H1 (cell line): ENCODE measurements at regions not wholly inside any gene's neighbourhood (a gene's known extent, or its start where the extent isn't known, plus 50 kb on each side); places are given as distances from the start of the nearest gene placed in this dataset.

Experiments used
- CTCF ChIA-PET: fragments of 300-600 bp; sonication (Branson Sonifier 250); formaldehyde crosslinking; loops from one replicate; lab custom pipeline; 2021; ENCODE audit not compliant: partially characterized antibody; lab: Charles Lee
- POLR2A ChIA-PET: fragments of 300-600 bp; sonication (Branson Sonifier 250); formaldehyde crosslinking; loops from one replicate; lab custom pipeline; 2021; ENCODE audit warnings: inconsistent platforms; ENCODE audit not compliant: partially characterized antibody; lab: Charles Lee
- DNase-seq, 2 experiments: peaks; one replicate each; pipeline versions ENCODE4 v3.0.0 to v3.0.0-alpha.2; 2010 to 2022; ENCODE audit warnings: low spot score in 2 of 2, low read depth in 1 of 2, mixed read lengths in 1 of 2
- FAIRE-seq: peaks from 2 replicates; lab custom pipeline; 2011; peaks lifted over from hg19 to GRCh38; lab: Jason Lieb, UNC
- H2AFZ ChIP-seq: 2 replicates; pipeline ENCODE4 v1.8.1; 2012; ENCODE audit warnings: low read length, inconsistent platforms
- H2AK5ac ChIP-seq: 2 replicates; pipeline ENCODE4 v1.6.1; 2013; ENCODE audit warnings: low read depth, low read length
- H2BK120ac ChIP-seq: replicated peaks from 2 replicates; pipeline ENCODE3; 2013; ENCODE audit warnings: low read depth, low read length, inconsistent platforms
- H2BK12ac ChIP-seq: 2 replicates; pipeline ENCODE4 v1.6.1; 2013; ENCODE audit warnings: low read depth, low read length
- H2BK15ac ChIP-seq: 2 replicates; pipeline ENCODE4 v1.6.1; 2013; ENCODE audit warnings: low read length
- H2BK20ac ChIP-seq: 2 replicates; pipeline ENCODE4 v1.6.1; 2013; ENCODE audit warnings: low read length
- H2BK5ac ChIP-seq: 2 replicates; pipeline ENCODE4 v1.6.1; 2013; ENCODE audit warnings: low read depth, low read length
- H3K14ac ChIP-seq: 2 replicates; pipeline ENCODE4 v1.6.1; 2013; ENCODE audit warnings: inconsistent platforms; ENCODE audit not compliant: insufficient read length
- H3K18ac ChIP-seq: 2 replicates; pipeline ENCODE4 v1.6.1; 2013; ENCODE audit warnings: low read length; ENCODE audit errors: extremely low read depth
- H3K23ac ChIP-seq: 2 replicates; pipeline ENCODE4 v1.6.1; 2013; ENCODE audit warnings: inconsistent platforms; ENCODE audit not compliant: insufficient read length
- H3K23me2 ChIP-seq: 2 replicates; pipeline ENCODE4 v1.6.1; 2013; ENCODE audit warnings: low read depth, low read length
- H3K27ac ChIP-seq: 2 replicates; pipeline ENCODE4 v1.6.1; 2011; ENCODE audit warnings: low read depth, low read length, inconsistent platforms
- H3K27me3 ChIP-seq, 4 experiments: replicated peaks in 1 of 4; 1 replicate in 1 of 4; 2 replicates in 3 of 4; pipeline versions ENCODE4 v1.6.1 to v1.8.1; 2011 to 2013; ENCODE audit warnings: low read length in 3 of 4, mild to moderate bottlenecking in 3 of 4, inconsistent platforms in 2 of 4, mixed read lengths in 2 of 4, moderate library complexity in 1 of 4; ENCODE audit not compliant: control insufficient read depth in 3 of 4, insufficient read depth in 3 of 4; ENCODE audit errors: extremely low read depth in 1 of 4
- H3K36me3 ChIP-seq, 4 experiments: 2 replicates each; pipeline versions ENCODE4 v1.6.1 to v1.8.1; 2011 to 2013; ENCODE audit warnings: mild to moderate bottlenecking in 4 of 4, low read length in 3 of 4, moderate library complexity in 2 of 4, control low read depth in 1 of 4, inconsistent platforms in 1 of 4; ENCODE audit not compliant: insufficient read depth in 4 of 4, control insufficient read depth in 2 of 4
- H3K4ac ChIP-seq: replicated peaks from 2 replicates; pipeline ENCODE3; 2013; ENCODE audit warnings: low read length, low read depth, mixed read lengths, inconsistent platforms; ENCODE audit not compliant: insufficient read length
- H3K4me1 ChIP-seq, 4 experiments: replicated peaks in 1 of 4; 1 replicate in 1 of 4; 2 replicates in 3 of 4; pipeline versions ENCODE4 v1.6.1 to v1.8.1; 2011 to 2013; ENCODE audit warnings: low read length in 3 of 4, inconsistent platforms in 2 of 4, mixed read lengths in 1 of 4; ENCODE audit not compliant: insufficient read depth in 4 of 4, control insufficient read depth in 3 of 4
- H3K4me2 ChIP-seq, 2 experiments: 2 replicates each; pipeline versions ENCODE4 v1.6.1 to v1.8.1; 2011 to 2013; ENCODE audit warnings: low read depth in 2 of 2, low read length in 2 of 2, control low read depth in 1 of 2, inconsistent platforms in 1 of 2, mild to moderate bottlenecking in 1 of 2; ENCODE audit not compliant: insufficient read depth in 1 of 2
- H3K4me3 ChIP-seq, 4 experiments: fragments of 200-600, 300-600 bp in 1 of 4; sonication (generic), shearing (Covaris generic), sonication (Bioruptor Twin) in 1 of 4; 2 replicates each; pipeline versions ENCODE4 v1.5.1 to v1.8.1; 2011 to 2016; ENCODE audit warnings: low read length in 4 of 4, low read depth in 3 of 4, control low read depth in 2 of 4, inconsistent platforms in 2 of 4, mild to moderate bottlenecking in 2 of 4, mixed read lengths in 1 of 4, moderate library complexity in 1 of 4; ENCODE audit not compliant: insufficient read depth in 2 of 4; ENCODE audit errors: extremely low read depth in 1 of 4
- H3K56ac ChIP-seq: replicated peaks from 2 replicates; pipeline ENCODE3; 2013; ENCODE audit warnings: low read depth, mild to moderate bottlenecking, mixed read lengths, low read length, inconsistent platforms; ENCODE audit not compliant: insufficient read length
- H3K79me1 ChIP-seq: 2 replicates; pipeline ENCODE4 v1.6.1; 2013; ENCODE audit warnings: low read depth, low read length, control low read depth
- H3K79me2 ChIP-seq, 2 experiments: 2 replicates each; pipeline versions ENCODE4 v1.6.1 to v1.8.1; 2012 to 2013; ENCODE audit warnings: low read length in 2 of 2, mild to moderate bottlenecking in 2 of 2, inconsistent platforms in 1 of 2; ENCODE audit not compliant: insufficient read depth in 2 of 2, control insufficient read depth in 1 of 2
- H3K9ac ChIP-seq, 4 experiments: replicated peaks in 1 of 4; 1 replicate in 1 of 4; 2 replicates in 3 of 4; pipeline versions ENCODE4 v1.6.1 to v1.8.1; 2011 to 2013; ENCODE audit warnings: low read depth in 3 of 4, low read length in 3 of 4, control low read depth in 2 of 4, mild to moderate bottlenecking in 2 of 4, moderate library complexity in 2 of 4, inconsistent platforms in 1 of 4; ENCODE audit errors: extremely low read depth in 1 of 4
- H3K9me3 ChIP-seq, 2 experiments: 2 replicates each; pipeline versions ENCODE4 v1.6.1 to v1.8.1; 2012 to 2013; ENCODE audit warnings: mild to moderate bottlenecking in 2 of 2, moderate library complexity in 2 of 2, control low read depth in 1 of 2, inconsistent platforms in 1 of 2, low read depth in 1 of 2, low read length in 1 of 2, mixed read lengths in 1 of 2; ENCODE audit not compliant: insufficient read depth in 2 of 2
- H4K20me1 ChIP-seq, 2 experiments: replicated peaks in 1 of 2; 2 replicates each; pipeline versions ENCODE3 to v1.8.1; 2011 to 2013; ENCODE audit warnings: inconsistent platforms in 2 of 2, low read length in 2 of 2, mild to moderate bottlenecking in 1 of 2; ENCODE audit not compliant: insufficient read depth in 2 of 2, control insufficient read depth in 1 of 2
- H4K5ac ChIP-seq: 2 replicates; pipeline ENCODE4 v1.6.1; 2013; ENCODE audit warnings: low read length, low read depth, mixed read lengths, inconsistent platforms; ENCODE audit not compliant: insufficient read length
- H4K8ac ChIP-seq: 2 replicates; pipeline ENCODE4 v1.8.0; 2013; ENCODE audit warnings: mild to moderate bottlenecking, moderate library complexity, low read length, inconsistent platforms; ENCODE audit not compliant: insufficient read depth; ENCODE audit errors: extremely low read depth
- H4K91ac ChIP-seq: replicated peaks from 2 replicates; pipeline ENCODE3; 2013; ENCODE audit warnings: low read length, mixed read lengths, inconsistent platforms; ENCODE audit not compliant: insufficient read length
- BACH1 ChIP-seq: IDR thresholded peaks from 2 replicates; pipeline ENCODE4 v1.6.1; 2012; ENCODE audit warnings: low read length, improper control_type of control experiment
- CHD2 ChIP-seq: IDR thresholded peaks from 2 replicates; pipeline ENCODE4 v1.6.1; 2012; ENCODE audit warnings: low read length, improper control_type of control experiment
- HDAC6 ChIP-seq: IDR thresholded peaks from one replicate; pipeline ENCODE4 v1.7.1; 2012; ENCODE audit warnings: low read depth, mild to moderate bottlenecking, inconsistent platforms, low read length, moderate library complexity
- KDM5A ChIP-seq: fragments of 200-600 bp; IDR thresholded peaks from 2 replicates; pipeline ENCODE4 v1.7.1; 2012; ENCODE audit warnings: mild to moderate bottlenecking, low read length, inconsistent platforms, mixed read lengths
- PHF8 ChIP-seq: fragments of 200-600 bp; sonication (generic); conservative IDR thresholded peaks from 2 replicates; pipeline ENCODE4 v1.7.1; 2012; ENCODE audit warnings: low read depth, mild to moderate bottlenecking, inconsistent platforms, low read length, moderate library complexity
- POLR2AphosphoS5 ChIP-seq: IDR thresholded peaks from 2 replicates; pipeline ENCODE4 v1.6.1; 2011; ENCODE audit warnings: low read depth, low read length
- SIN3A ChIP-seq, 2 experiments: IDR thresholded peaks in 1 of 2; conservative IDR thresholded peaks in 1 of 2; 2 replicates each; pipeline ENCODE4 v1.6.1; 2011 to 2012; ENCODE audit warnings: low read length in 2 of 2, improper control_type of control experiment in 1 of 2, low read depth in 1 of 2, mild to moderate bottlenecking in 1 of 2
- SP4 ChIP-seq: IDR thresholded peaks from 2 replicates; pipeline ENCODE4 v1.6.1; 2012; ENCODE audit warnings: low read length, inconsistent platforms
- WGBS, 2 experiments: shearing (Covaris generic) in 1 of 2; methylation state at CpG; one replicate each; pipeline versions ENCODE4 v1.1.6 to v1.1.7; 2013 to 2015; ENCODE audit warnings: low lambda C conversion rate in 2 of 2, mixed read lengths in 2 of 2, inconsistent platforms in 1 of 2, low coverage in 1 of 2, missing lambda C conversion rate in 1 of 2; ENCODE audit not compliant: insufficient replicate concordance in 2 of 2, insufficient coverage in 1 of 2, insufficient read length in 1 of 2; ENCODE audit errors: extremely low coverage in 1 of 2, missing lambda C conversion rate in 1 of 2; 5-methylcytosine and 5-hydroxymethylcytosine counted together

DNA sequence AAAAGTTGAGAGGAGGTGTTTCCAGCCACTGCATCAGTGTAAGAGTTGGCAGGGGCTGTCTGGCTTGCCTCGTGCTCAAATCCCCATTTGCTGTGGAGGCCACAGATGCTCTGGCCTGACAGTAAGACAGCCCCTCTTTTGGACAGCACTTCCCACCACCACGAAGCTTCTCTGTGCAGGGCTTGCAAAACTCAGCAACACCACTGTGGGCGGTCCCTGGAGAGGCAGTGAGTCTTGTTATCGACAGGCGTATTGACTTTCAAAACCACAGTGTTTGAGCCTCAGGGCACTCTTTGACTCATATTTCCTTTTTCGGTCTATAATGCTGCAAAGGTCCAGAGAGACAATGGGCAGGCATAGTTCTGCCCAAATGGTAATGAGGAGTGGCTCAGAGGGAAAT, 539.5 kb downstream of the EBF1 start:
- no peak overlapping the region for H3K9ac ChIP-seq
- TF ChIP-seq BACH1, result no peak
- no peak for TF ChIP-seq KDM5A
- no peak for TF ChIP-seq SIN3A (conservative IDR thresholded peaks at IDR 0.05 in 1 of 2, IDR thresholded peaks at IDR 0.05 in 1 of 2; ENCODE audit: low read depth in 1 of 2, low read length in 2 of 2)
- TF ChIP-seq PHF8, result no peak
- TF ChIP-seq SP4, result no peak
- TF ChIP-seq CHD2, result no peak
- TF ChIP-seq HDAC6, result no peak
- no peak for TF ChIP-seq POLR2AphosphoS5
- TF ChIP-seq, all 59 proteins: peak for 0
- no peak overlapping the region for H3K4me2 ChIP-seq
- no peaks in the 10 kb centered on the region for H3K9me3 ChIP-seq
- no peak overlapping the region for H3K14ac ChIP-seq
- no peaks in the 10 kb centered on the region for H3K79me1 ChIP-seq
- DNase-seq, result no peak
- POLR2A ChIA-PET, result no interaction called here
- no peak overlapping the region for H3K18ac ChIP-seq
- no peak overlapping the region for H2BK15ac ChIP-seq
- H4K91ac ChIP-seq, result no peak overlapping the region
- H4K5ac ChIP-seq, result no peak overlapping the region
- no peak for FAIRE-seq
- H3K4me1 ChIP-seq, result peaks cover 0 to 6% (median 0%) of the 10 kb centered on the region in 4 experiments; a peak in 2 of 7 replicates
- no peak overlapping the region for H3K4me3 ChIP-seq
- H2BK5ac ChIP-seq, result no peak overlapping the region
- no peak overlapping the region for H2BK120ac ChIP-seq
- H3K36me3 ChIP-seq, result no peaks in the 10 kb centered on the region
- CTCF ChIA-PET, result no interaction called here
- H3K56ac ChIP-seq, result no peak overlapping the region
- H3K4ac ChIP-seq, result no peak overlapping the region
- H4K8ac ChIP-seq, result no peak overlapping the region
- H2AFZ ChIP-seq, result no peak overlapping the region
- no peaks in the 10 kb centered on the region for H3K79me2 ChIP-seq
- no peak overlapping the region for H2BK12ac ChIP-seq
- H2AK5ac ChIP-seq, result no peak overlapping the region
- H2BK20ac ChIP-seq, result no peak overlapping the region
- no peaks in the 10 kb centered on the region for H3K27me3 ChIP-seq
- WGBS, 2 experiments, result 83% methylated on average over 6 of the region's 6 CpGs; no CpG with 5 or more reads in 1 of the 2 experiments
- no peak overlapping the region for H3K23ac ChIP-seq
- H3K23me2 ChIP-seq, result no peaks in the 10 kb centered on the region
- H4K20me1 ChIP-seq, result no peaks in the 10 kb centered on the region
- H3K27ac ChIP-seq, result no peak overlapping the region
